ENCODE measurements at regions not wholly inside any gene's neighbourhood (a gene's known extent, or its start where the extent isn't known, plus 50 kb on each side); places are given as distances from the start of the nearest gene placed in this dataset.

DNA sequence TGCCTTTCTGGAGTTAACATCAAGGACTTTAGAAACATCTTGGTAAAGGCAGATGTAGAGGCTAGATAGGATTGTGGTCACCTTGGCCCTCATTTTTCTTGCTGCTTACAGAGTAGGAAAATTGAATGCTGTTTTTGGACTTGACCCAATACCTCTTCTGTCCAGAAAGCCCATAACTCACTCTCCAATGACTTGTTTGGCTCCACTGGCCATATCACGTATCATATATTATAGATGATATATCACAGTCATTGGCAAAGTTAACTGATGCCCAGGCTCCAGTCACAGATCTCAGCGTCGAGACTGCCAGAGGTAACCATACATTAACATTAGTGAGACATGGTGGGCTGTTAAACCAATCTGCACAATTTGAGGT, 50.6 kb downstream of the PABIR2 start:
- Histone ChIP-seq H3K18ac (ENCODE audit: extremely low read depth, low read length) (no peak overlapping the region), H3K4ac (replicated peaks; ENCODE audit: insufficient read length, low read depth, low read length) (no peak overlapping the region), H4K8ac (ENCODE audit: extremely low read depth, insufficient read depth, low read length) (no peak overlapping the region), H3K56ac (replicated peaks; ENCODE audit: insufficient read length, low read depth, low read length) (no peak overlapping the region), H3K79me1 (ENCODE audit: low read depth, low read length) (no peaks in the 10 kb centered on the region), H3K9me3 (ENCODE audit: insufficient read depth in 2 of 2, low read depth in 1 of 2, low read length in 1 of 2) (no peaks in the 10 kb centered on the region), H2BK20ac (ENCODE audit: low read length) (no peak overlapping the region), H3K27me3 (replicated peaks in 1 of 4; ENCODE audit: control insufficient read depth in 3 of 4, extremely low read depth in 1 of 4, insufficient read depth in 3 of 4, low read length in 3 of 4) (no peaks in the 10 kb centered on the region), H3K36me3 (ENCODE audit: control insufficient read depth in 2 of 4, insufficient read depth in 4 of 4, low read length in 3 of 4) (no peaks in the 10 kb centered on the region), H3K23ac (ENCODE audit: insufficient read length) (no peak overlapping the region), H2BK15ac (ENCODE audit: low read length) (no peak overlapping the region), H3K4me2 (ENCODE audit: insufficient read depth in 1 of 2, low read depth in 2 of 2, low read length in 2 of 2) (no peak overlapping the region), H2BK12ac (ENCODE audit: low read depth, low read length) (no peak overlapping the region), H3K79me2 (ENCODE audit: control insufficient read depth in 1 of 2, insufficient read depth in 2 of 2, low read length in 2 of 2) (no peaks in the 10 kb centered on the region), H3K27ac (ENCODE audit: low read depth, low read length) (no peak overlapping the region), H3K4me1 (replicated peaks in 1 of 4; ENCODE audit: control insufficient read depth in 3 of 4, insufficient read depth in 4 of 4, low read length in 3 of 4) (peaks cover 0 to 2% (median 0%) of the 10 kb centered on the region in 4 experiments; a peak in 2 of 7 replicates), H2BK5ac (ENCODE audit: low read depth, low read length) (no peak overlapping the region), H4K5ac (ENCODE audit: insufficient read length, low read depth, low read length) (no peak overlapping the region), H2BK120ac (replicated peaks; ENCODE audit: low read depth, low read length) (no peak overlapping the region), H3K23me2 (ENCODE audit: low read depth, low read length) (no peaks in the 10 kb centered on the region), H4K20me1 (replicated peaks in 1 of 2; ENCODE audit: control insufficient read depth in 1 of 2, insufficient read depth in 2 of 2, low read length in 2 of 2) (no peaks in the 10 kb centered on the region), H4K91ac (replicated peaks; ENCODE audit: insufficient read length, low read length) (no peak overlapping the region), H2AFZ (ENCODE audit: low read length) (no peak overlapping the region), H3K9ac (replicated peaks in 1 of 4; ENCODE audit: extremely low read depth in 1 of 4, low read depth in 3 of 4, low read length in 3 of 4) (no peak overlapping the region), H3K4me3 (ENCODE audit: extremely low read depth in 1 of 4, insufficient read depth in 2 of 4, low read depth in 3 of 4, low read length in 4 of 4) (no peak overlapping the region), H3K14ac (ENCODE audit: insufficient read length) (no peak overlapping the region), H2AK5ac (ENCODE audit: low read depth, low read length) (no peak overlapping the region)
- TF ChIP-seq SP2 (IDR thresholded peaks at IDR 0.05; ENCODE audit: low read length) (no peak), ZNF274 (IDR thresholded peaks at IDR 0.05; ENCODE audit: borderline replicate concordance, extremely low read depth, low read length) (no peak), SIX5 (IDR thresholded peaks at IDR 0.05; ENCODE audit: low read depth, low read length) (no peak), EGR1 (IDR thresholded peaks at IDR 0.05; ENCODE audit: borderline replicate concordance, low read depth, low read length) (no peak), NANOG (IDR thresholded peaks at IDR 0.05; ENCODE audit: insufficient read depth, low read depth, low read length, poor library complexity, severe bottlenecking) (no peak), TEAD4 (IDR thresholded peaks at IDR 0.05; ENCODE audit: low read depth, low read length) (no peak), JUN (IDR thresholded peaks at IDR 0.05; ENCODE audit: low read depth, low read length) (no peak), TAF1 (IDR thresholded peaks at IDR 0.05; ENCODE audit: low read depth, low read length) (no peak)
- DNase-seq (ENCODE audit: low read depth in 1 of 2, low spot score in 2 of 2) (no peak), FAIRE-seq (no peak)
- WGBS, 2 experiments (ENCODE audit: extremely low coverage in 1 of 2, insufficient coverage in 1 of 2, insufficient read length in 1 of 2, insufficient replicate concordance in 2 of 2, low coverage in 1 of 2, low lambda C conversion rate in 2 of 2, missing lambda C conversion rate in 1 of 2), result 100% methylated on average over 3 of the region's 3 CpGs; no CpG with 5 or more reads in 1 of the 2 experiments
- ChIA-PET POLR2A (ENCODE audit: partially characterized antibody) (no interaction called here), CTCF (ENCODE audit: partially characterized antibody) (interaction anchor here (1.3 kb wide), 1 partner anchor 17 kb away, joined by 6 read pairs; no protein-coding TSS in a partner anchor)

Data from H1 (cell line).